GM18505 (cell line): ENCODE measurements at regions not wholly inside any gene's neighbourhood (a gene's known extent, or its start where the extent isn't known, plus 50 kb on each side); places are given as distances from the start of the nearest gene placed in this dataset.

Source experiments
- ATAC-seq: cut with Tn5 transposase; IDR thresholded peaks from one replicate; pipeline ENCODE4 v1.9.1; 2021; ENCODE audit not compliant: unreplicated experiment
- POLR2A ChIP-seq: IDR thresholded peaks from 4 replicates; pipeline ENCODE4 v1.6.1; 2011; ENCODE audit warnings: borderline replicate concordance; ENCODE audit not compliant: insufficient read depth, insufficient read length; ENCODE audit errors: extremely low read depth

GRCh38 chr6:156181506-156181905 is 595.7 kb upstream of the ARID1B start:
- TF ChIP-seq POLR2A: no peak
- ATAC-seq: no peak

DNA sequence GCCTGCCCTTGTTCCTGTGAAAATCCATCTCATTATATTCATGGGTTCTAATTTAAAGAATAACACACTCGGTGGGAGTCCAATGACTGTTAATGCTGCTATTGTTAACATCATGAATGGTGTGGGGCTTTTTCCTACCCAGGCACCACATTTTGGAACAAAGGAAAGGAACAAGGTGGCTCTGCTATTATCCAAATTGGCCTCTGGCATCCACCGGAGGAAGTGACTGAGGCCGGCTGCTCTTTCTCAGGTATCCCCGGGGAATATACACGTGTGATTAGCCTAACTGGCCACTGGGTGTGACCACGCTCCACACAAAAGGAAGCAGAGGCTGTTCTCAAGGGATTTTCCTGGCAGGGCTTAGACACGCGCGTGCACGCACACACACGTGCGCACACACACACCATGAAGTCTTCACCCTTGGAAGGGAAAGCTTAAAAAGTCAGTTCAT is 601.2 kb upstream of the ARID1B start:
- TF ChIP-seq POLR2A: no peak
- ATAC-seq: no peak

DNA sequence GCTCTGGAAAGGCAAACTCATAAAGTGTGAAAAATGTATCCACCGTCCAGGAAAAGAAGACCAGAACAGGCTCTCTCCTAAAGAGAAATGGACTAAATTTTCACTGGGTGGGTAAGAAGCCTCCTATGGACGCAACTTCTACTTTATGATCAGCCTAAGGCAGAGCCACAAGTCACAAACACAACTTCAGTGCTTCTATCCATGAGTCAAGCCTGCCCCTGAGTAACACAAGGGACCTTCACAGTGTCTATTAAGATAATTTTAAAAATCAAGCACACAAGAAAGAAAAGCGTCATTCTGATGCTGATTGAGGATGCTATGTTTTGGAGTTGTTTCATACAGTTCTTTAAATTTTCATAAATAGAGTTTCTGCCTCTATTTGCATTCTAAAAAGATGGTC is 601.7 kb upstream of the ARID1B start:
- ATAC-seq: no peak
- no peak for TF ChIP-seq POLR2A

DNA sequence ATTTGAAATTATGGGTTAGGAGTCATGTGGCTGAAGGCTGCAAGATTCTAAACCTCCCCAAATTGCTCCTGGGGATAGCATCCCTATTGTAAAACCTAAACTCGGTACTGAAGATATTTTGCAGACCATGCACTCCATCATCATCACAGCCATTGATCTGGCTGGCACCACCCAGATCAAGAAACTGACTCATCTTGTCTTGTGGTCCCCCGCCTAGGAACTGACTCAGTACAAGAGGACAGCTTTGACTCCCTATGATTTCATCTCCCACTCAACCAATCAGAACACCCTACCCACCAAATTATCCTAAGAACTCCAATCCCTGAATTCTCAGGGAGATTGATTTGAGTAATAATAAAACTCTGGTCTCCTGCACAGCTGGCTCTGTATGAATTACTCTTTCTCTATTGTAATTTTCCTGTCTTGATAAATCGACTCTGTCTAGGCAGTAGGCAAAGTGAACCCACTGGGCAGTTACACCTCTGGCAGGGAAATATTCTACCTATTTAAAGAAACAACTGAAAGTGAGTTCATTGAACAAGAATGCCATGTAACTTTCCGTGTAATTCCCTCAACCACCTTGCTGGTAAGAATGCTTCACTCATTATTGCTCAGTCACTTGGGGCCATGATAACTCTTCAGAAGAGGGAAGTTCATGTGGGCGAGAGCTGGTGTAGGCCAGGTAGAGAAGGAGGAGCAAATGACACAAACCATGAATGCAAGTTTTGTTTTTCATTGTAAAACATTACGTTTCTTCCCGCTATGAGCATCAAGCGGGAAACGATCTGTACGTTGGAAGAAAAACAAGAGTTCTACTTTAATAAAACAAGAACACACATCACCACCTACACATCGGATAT is 602.9 kb upstream of the ARID1B start:
- no peak for ATAC-seq

GRCh38 chr6:156169371-156169770 is 607.8 kb upstream of the ARID1B start:
- no peak for ATAC-seq
- no peak for TF ChIP-seq POLR2A

More for the DNA sequence above, 602.9 kb upstream of the ARID1B start:
- no peak for TF ChIP-seq POLR2A

- ATAC-seq: no peak
- TF ChIP-seq POLR2A: no peak
These were observed 609.5 kb upstream of the ARID1B start for GRCh38 chr6:156167625-156168071.

DNA sequence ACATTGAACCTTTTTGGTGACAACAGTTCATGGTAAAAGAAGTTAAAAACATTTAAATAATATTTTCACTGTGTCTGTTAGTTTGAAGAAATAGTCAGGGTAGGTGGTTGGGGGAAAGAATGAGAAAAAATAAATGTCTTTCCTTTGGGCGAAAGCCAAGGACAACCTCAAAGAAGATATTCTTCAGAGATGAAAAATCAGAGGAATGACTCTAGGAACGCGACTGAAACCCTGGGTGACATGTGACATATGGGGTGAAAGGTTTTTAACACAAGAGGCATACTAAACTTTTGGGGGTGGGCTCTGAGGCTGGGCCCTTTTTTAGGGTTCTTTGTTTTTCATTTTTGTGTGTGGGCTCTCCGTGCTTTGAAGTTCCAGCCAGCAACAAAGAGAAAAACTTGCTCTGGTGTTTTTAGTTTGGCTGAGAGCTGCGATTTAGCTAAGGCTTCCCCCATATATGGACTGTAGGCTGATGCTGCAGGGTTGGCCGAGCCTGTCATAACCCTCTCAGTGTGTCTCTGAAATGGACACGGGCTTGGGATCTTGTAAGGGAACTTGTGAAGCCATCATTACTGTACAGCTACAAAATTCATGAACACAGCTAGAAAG is 610.1 kb upstream of the ARID1B start:
- TF ChIP-seq POLR2A: no peak
- no peak for ATAC-seq

DNA sequence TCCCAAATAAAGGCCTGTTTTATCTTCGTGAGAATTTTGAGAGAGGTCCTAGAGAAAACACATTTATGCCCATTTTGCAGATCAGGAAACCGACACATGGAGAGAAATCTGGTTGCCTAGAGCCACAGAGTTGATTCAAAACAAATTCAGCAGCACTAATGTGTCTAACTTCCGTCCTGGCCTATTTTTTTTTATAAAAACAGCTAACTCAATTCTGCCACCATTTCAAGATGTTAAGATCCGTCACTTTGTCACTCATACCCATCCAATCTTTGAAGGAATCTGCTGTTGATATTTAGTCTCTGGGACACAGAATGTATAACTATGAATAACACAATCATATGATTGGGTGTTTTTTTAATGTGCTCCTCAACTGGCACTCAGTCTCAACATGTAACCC is 611.1 kb upstream of the ARID1B start:
- no peak for TF ChIP-seq POLR2A
- no peak for ATAC-seq

GRCh38 chr6:156164701-156165452 is 612.3 kb upstream of the ARID1B start:
- no peak for ATAC-seq
- no peak for TF ChIP-seq POLR2A

GRCh38 chr6:156163311-156163710 is 613.9 kb upstream of the ARID1B start:
- ATAC-seq: no peak
- TF ChIP-seq POLR2A: no peak

DNA sequence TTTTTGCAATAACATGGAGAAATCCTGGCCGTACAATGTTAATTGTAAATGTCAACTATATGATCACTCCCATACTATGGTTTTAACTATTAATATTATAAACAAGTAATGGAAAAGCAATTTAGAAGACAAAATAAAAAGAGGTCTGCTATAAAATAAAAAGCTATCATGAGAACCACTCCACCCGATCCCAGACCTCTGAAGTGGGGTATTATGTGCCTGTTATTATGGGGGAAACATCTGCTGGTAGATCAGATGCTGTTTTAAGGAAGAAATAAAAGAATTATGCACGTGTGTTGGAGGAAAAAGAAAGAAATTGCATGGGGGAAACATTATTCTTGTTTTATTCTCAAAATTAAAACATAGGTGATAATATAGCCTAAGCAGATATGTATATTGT is 615.7 kb upstream of the ARID1B start:
- no peak for ATAC-seq
- TF ChIP-seq POLR2A: no peak

GRCh38 chr6:156160795-156161165 is 616.4 kb upstream of the ARID1B start:
- TF ChIP-seq POLR2A: no peak
- ATAC-seq: no peak

- ATAC-seq: no peak
- no peak for TF ChIP-seq POLR2A
These were observed 617.0 kb upstream of the ARID1B start for GRCh38 chr6:156160007-156160794.
